GM19397 (cell line): ENCODE measurements at regions not wholly inside any gene's neighbourhood (a gene's known extent, or its start where the extent isn't known, plus 50 kb on each side); places are given as distances from the start of the nearest gene placed in this dataset.

ENCODE experiments used
- ATAC-seq: cut with Tn5 transposase; IDR thresholded peaks from one replicate; pipeline ENCODE4 v1.9.1; 2021; ENCODE audit warnings: mild to moderate bottlenecking, moderate library complexity; ENCODE audit not compliant: unreplicated experiment

- ATAC-seq: no peak
Observed at GRCh38 chr11:37006563-37006962, 408.5 kb upstream of the RAG2 start.

- ATAC-seq: no peak
Observed at GRCh38 chr11:37002831-37003230, 404.8 kb upstream of the RAG2 start.

- no peak for ATAC-seq
Observed at GRCh38 chr11:36997656-36998055, 399.6 kb upstream of the RAG2 start.

GRCh38 chr11:36996795-36997194 is 398.8 kb upstream of the RAG2 start:
- ATAC-seq: no peak

GRCh38 chr11:36994208-36994607 is 396.2 kb upstream of the RAG2 start:
- ATAC-seq: no peak

GRCh38 chr11:36988556-36988955 is 390.5 kb upstream of the RAG2 start:
- ATAC-seq: no peak

- ATAC-seq: no peak
Observed at GRCh38 chr11:36985562-36985961, 387.5 kb upstream of the RAG2 start.

- no peak for ATAC-seq
Observed at GRCh38 chr11:36976741-36977140, 378.7 kb upstream of the RAG2 start.

- ATAC-seq: no peak
Observed at GRCh38 chr11:36974771-36975170, 376.7 kb upstream of the RAG2 start.

- no peak for ATAC-seq
Observed at GRCh38 chr11:36953976-36954375, 355.9 kb upstream of the RAG2 start.

GRCh38 chr11:36948460-36949127 is 350.6 kb upstream of the RAG2 start:
- ATAC-seq: no peak

- no peak for ATAC-seq
Observed at GRCh38 chr11:36945384-36945783, 347.3 kb upstream of the RAG2 start.

GRCh38 chr11:36933481-36933880 is 335.4 kb upstream of the RAG2 start:
- ATAC-seq: no peak

GRCh38 chr11:36931139-36931538 is 333.1 kb upstream of the RAG2 start:
- no peak for ATAC-seq

- no peak for ATAC-seq
Observed at GRCh38 chr11:36930256-36930655, 332.2 kb upstream of the RAG2 start.

GRCh38 chr11:36929401-36929800 is 331.4 kb upstream of the RAG2 start:
- ATAC-seq: no peak

- ATAC-seq: no peak
Observed at GRCh38 chr11:36928621-36929020, 330.6 kb upstream of the RAG2 start.

GRCh38 chr11:36899800-36900199 is 301.8 kb upstream of the RAG2 start:
- no peak for ATAC-seq

GRCh38 chr11:36890841-36891240 is 292.8 kb upstream of the RAG2 start:
- ATAC-seq: no peak

- no peak for ATAC-seq
Observed at GRCh38 chr11:36890121-36890679, 292.2 kb upstream of the RAG2 start.

GRCh38 chr11:36885154-36885553 is 287.1 kb upstream of the RAG2 start:
- ATAC-seq: no peak

- ATAC-seq: no peak
Observed at GRCh38 chr11:36878737-36879136, 280.7 kb upstream of the RAG2 start.

GRCh38 chr11:36877149-36877548 is 279.1 kb upstream of the RAG2 start:
- ATAC-seq: no peak
